T-cell (primary cell): ENCODE measurements at regions not wholly inside any gene's neighbourhood (a gene's known extent, or its start where the extent isn't known, plus 50 kb on each side); places are given as distances from the start of the nearest gene placed in this dataset.

ENCODE experiments used
- ATAC-seq, 4 experiments: fragments of 200-7000 bp in 3 of 4; fragments of 150-1000 bp in 1 of 4; cut with Tn5 transposase; replicated peaks in 1 of 4; 1 replicate in 3 of 4; 2 replicates in 1 of 4; pipeline ENCODE4 v1.10.0; 2021; ENCODE audit warnings: moderate library complexity in 3 of 4, mild to moderate bottlenecking in 2 of 4, moderate number of reproducible peaks in 1 of 4
- CTCF ChIA-PET, 2 donors: fragments of 300-600 bp; sonication (Branson Sonifier 250); formaldehyde crosslinking; loops; one replicate each; lab custom pipeline; 2022; ENCODE audit warnings: antibody characterized with exemption in 2 of 2; lab: Charles Lee
- POLR2A ChIA-PET, 2 donors: fragments of 300-600 bp; sonication (Branson Sonifier 250); formaldehyde crosslinking; loops; one replicate each; lab custom pipeline; 2022; ENCODE audit warnings: antibody characterized with exemption in 2 of 2; lab: Charles Lee
- DNase-seq, 35 experiments: peaks; one replicate each; pipeline versions ENCODE4 v3.0.0 to v3.0.0-alpha.2; 2013 to 2023
- H3K27ac ChIP-seq: one replicate; pipeline ENCODE4 v1.5.1; 2013; ENCODE audit warnings: low read length
- H3K27me3 ChIP-seq, 2 experiments: replicated peaks in 1 of 2; 1 replicate in 1 of 2; 2 replicates in 1 of 2; pipeline versions ENCODE4 v1.6.1 to v1.7.0; 2013; ENCODE audit warnings: low read length in 1 of 2, mixed read lengths in 1 of 2; ENCODE audit not compliant: control insufficient read depth in 2 of 2, insufficient read depth in 2 of 2; ENCODE audit errors: extremely low read depth in 1 of 2
- H3K36me3 ChIP-seq, 2 donors: 1 replicate in 1 of 2; 2 replicates in 1 of 2; pipeline versions ENCODE4 v1.6.1 to v1.7.0; 2013; ENCODE audit warnings: low read length in 1 of 2; ENCODE audit not compliant: control insufficient read depth in 2 of 2, insufficient read depth in 1 of 2; ENCODE audit errors: extremely low read depth in 1 of 2
- H3K4me1 ChIP-seq, 2 experiments: 1 replicate in 1 of 2; 2 replicates in 1 of 2; pipeline versions ENCODE4 v1.6.1 to v1.7.0; 2013; ENCODE audit warnings: low read length in 2 of 2, mixed read lengths in 1 of 2; ENCODE audit not compliant: insufficient read depth in 2 of 2, control insufficient read depth in 1 of 2; ENCODE audit errors: extremely low read depth in 1 of 2
- H3K4me3 ChIP-seq, 2 donors: 1 replicate in 1 of 2; 2 replicates in 1 of 2; pipeline versions ENCODE4 v1.5.1 to v1.7.0; 2013; ENCODE audit warnings: mild to moderate bottlenecking in 2 of 2, low read length in 1 of 2, moderate library complexity in 1 of 2; ENCODE audit not compliant: control insufficient read depth in 1 of 2; ENCODE audit errors: extremely low read depth in 1 of 2
- H3K9me3 ChIP-seq: 2 replicates; pipeline ENCODE4 v1.7.0; 2013
- H3K27ac Mint-ChIP-seq, 2 donors: one replicate each; pipeline ENCODE4 v1.8.0; 2020 to 2021; ENCODE audit warnings: mild to moderate bottlenecking in 2 of 2, mixed read lengths in 2 of 2
- H3K27me3 Mint-ChIP-seq, 2 donors: one replicate each; pipeline ENCODE4 v1.8.0; 2021 to 2022; ENCODE audit warnings: mixed read lengths in 2 of 2
- H3K36me3 Mint-ChIP-seq: one replicate; pipeline ENCODE4 v1.8.0; 2021; ENCODE audit warnings: mixed read lengths
- H3K4me1 Mint-ChIP-seq, 3 donors: one replicate each; pipeline ENCODE4 v1.8.0; 2020 to 2022; ENCODE audit warnings: mixed read lengths in 3 of 3, mild to moderate bottlenecking in 1 of 3
- H3K4me3 Mint-ChIP-seq, 3 donors: one replicate each; pipeline ENCODE4 v1.8.0; 2020 to 2022; ENCODE audit warnings: mild to moderate bottlenecking in 3 of 3, mixed read lengths in 3 of 3, moderate library complexity in 3 of 3
- H3K9me3 Mint-ChIP-seq, 3 donors: one replicate each; pipeline ENCODE4 v1.8.0; 2020 to 2022; ENCODE audit warnings: mixed read lengths in 3 of 3
- WGBS: methylation state at CpG from one replicate; pipeline ENCODE4 v1.1.5; 2013; ENCODE audit warnings: missing lambda C conversion rate; ENCODE audit not compliant: insufficient coverage; 5-methylcytosine and 5-hydroxymethylcytosine counted together

DNA sequence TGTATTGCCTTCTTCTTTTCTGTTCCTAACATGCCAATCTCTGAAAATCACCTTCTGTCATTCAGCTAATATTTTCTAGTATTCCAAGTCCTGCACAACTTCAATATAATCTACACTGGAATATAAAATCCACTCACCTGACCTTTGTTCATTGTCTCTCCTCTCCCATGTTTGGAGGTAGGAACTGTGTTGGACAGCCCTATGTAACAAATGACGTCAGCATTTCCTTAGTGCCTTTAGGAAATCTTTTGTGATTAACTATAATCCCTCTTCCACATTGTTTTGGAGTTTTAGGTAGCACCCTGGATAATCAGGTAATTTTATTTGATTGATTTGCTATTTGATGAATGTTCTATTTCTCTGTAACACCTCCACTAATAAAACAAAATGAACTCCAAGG is 814.8 kb upstream of the PRKX start:
- H3K27me3 Mint-ChIP-seq = no peaks in the 10 kb centered on the region
- no peak for ATAC-seq
- H3K27ac ChIP-seq = no peak overlapping the region
- no peak overlapping the region for H3K27ac Mint-ChIP-seq
- no peaks in the 10 kb centered on the region for H3K9me3 Mint-ChIP-seq
- no peak overlapping the region for H3K4me3 ChIP-seq
- no peaks in the 10 kb centered on the region for H3K9me3 ChIP-seq
- no peaks in the 10 kb centered on the region for H3K36me3 Mint-ChIP-seq
- WGBS = no CpG with 5 or more reads among the region's 1 CpG
- H3K36me3 ChIP-seq = no peaks in the 10 kb centered on the region
- ChIA-PET CTCF (no interaction called here), POLR2A (interaction anchor here in 1 of 2 donors (0.7 kb wide), 1 partner anchor 692 kb away, joined by 3 read pairs; no protein-coding TSS in a partner anchor)
- no peaks in the 10 kb centered on the region for H3K27me3 ChIP-seq
- no peaks in the 10 kb centered on the region for H3K4me1 Mint-ChIP-seq
- H3K4me1 ChIP-seq = no peaks in the 10 kb centered on the region
- DNase-seq = no peak
- H3K4me3 Mint-ChIP-seq = no peak overlapping the region

GRCh38 chrX:4485912-4486311 is 772.5 kb upstream of the PRKX start:
- no peak for DNase-seq
- ATAC-seq = no peak
- Mint-ChIP-seq H3K27me3 (no peaks in the 10 kb centered on the region), H3K4me3 (no peak overlapping the region), H3K9me3 (peaks cover 0 to 4% (median 4%) of the 10 kb centered on the region in 3 donors), H3K36me3 (no peaks in the 10 kb centered on the region), H3K27ac (no peak overlapping the region), H3K4me1 (no peaks in the 10 kb centered on the region)
- no peaks in the 10 kb centered on the region for H3K36me3 ChIP-seq
- ChIA-PET CTCF (no interaction called here), POLR2A (no interaction called here)
- no CpG with 5 or more reads among the region's 4 CpGs for WGBS
- no peaks in the 10 kb centered on the region for H3K27me3 ChIP-seq
- no peak overlapping the region for H3K4me3 ChIP-seq
- H3K4me1 ChIP-seq = no peaks in the 10 kb centered on the region
- no peak overlapping the region for H3K27ac ChIP-seq
- H3K9me3 ChIP-seq = no peaks in the 10 kb centered on the region

GRCh38 chrX:4484266-4484665 is 770.8 kb upstream of the PRKX start:
- no peaks in the 10 kb centered on the region for H3K36me3 Mint-ChIP-seq
- ChIA-PET CTCF (no interaction called here), POLR2A (no interaction called here)
- peaks cover 0 to 7% (median 4%) of the 10 kb centered on the region in 3 donors for H3K9me3 Mint-ChIP-seq
- DNase-seq (no peak), ATAC-seq (no peak)
- H3K4me3 ChIP-seq = no peak overlapping the region
- H3K27ac Mint-ChIP-seq = no peak overlapping the region
- H3K27me3 ChIP-seq = no peaks in the 10 kb centered on the region
- H3K9me3 ChIP-seq = no peaks in the 10 kb centered on the region
- H3K27ac ChIP-seq = no peak overlapping the region
- H3K4me3 Mint-ChIP-seq = no peak overlapping the region
- H3K36me3 ChIP-seq = no peaks in the 10 kb centered on the region
- no peaks in the 10 kb centered on the region for H3K27me3 Mint-ChIP-seq
- H3K4me1 Mint-ChIP-seq = no peaks in the 10 kb centered on the region
- no peaks in the 10 kb centered on the region for H3K4me1 ChIP-seq
- no CpG with 5 or more reads among the region's 5 CpGs for WGBS

- no CpG with 5 or more reads among the region's 4 CpGs for WGBS
- Histone ChIP-seq H3K27me3 (no peaks in the 10 kb centered on the region), H3K36me3 (no peaks in the 10 kb centered on the region), H3K4me3 (no peak overlapping the region), H3K4me1 (no peaks in the 10 kb centered on the region), H3K27ac (no peak overlapping the region), H3K9me3 (no peaks in the 10 kb centered on the region)
- CTCF ChIA-PET = no interaction called here
- Mint-ChIP-seq H3K36me3 (no peaks in the 10 kb centered on the region), H3K9me3 (peaks cover 5 to 16% (median 6%) of the 10 kb centered on the region in 3 donors), H3K4me1 (no peaks in the 10 kb centered on the region), H3K4me3 (no peak overlapping the region), H3K27me3 (no peaks in the 10 kb centered on the region), H3K27ac (no peak overlapping the region)
- POLR2A ChIA-PET = no interaction called here
- DNase-seq (no peak), ATAC-seq (no peak)
Observed at GRCh38 chrX:4451591-4451990, 738.1 kb upstream of the PRKX start.

DNA sequence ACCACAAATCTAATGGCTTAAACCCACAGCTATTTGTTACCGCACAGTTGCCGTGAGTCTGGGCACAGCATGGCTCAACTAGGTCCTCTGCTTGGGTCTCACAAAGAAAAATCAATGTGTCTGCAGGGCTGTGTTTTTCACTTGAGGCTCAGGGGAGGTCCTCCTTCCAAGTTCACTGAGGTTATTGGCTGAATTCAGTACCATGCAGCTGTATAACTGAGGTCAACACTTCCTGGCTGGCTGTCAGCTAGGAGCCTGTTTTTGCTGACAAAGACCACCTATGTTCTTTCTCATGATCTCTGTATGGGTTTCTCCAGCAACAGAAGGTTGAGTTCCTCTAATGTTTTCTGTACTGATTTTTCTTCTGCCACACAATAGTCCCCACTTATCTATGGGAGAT is 736.7 kb upstream of the PRKX start:
- Mint-ChIP-seq H3K9me3 (peaks cover 5 to 13% (median 6%) of the 10 kb centered on the region in 3 donors), H3K36me3 (no peaks in the 10 kb centered on the region), H3K4me1 (no peaks in the 10 kb centered on the region), H3K27ac (no peak overlapping the region), H3K4me3 (no peak overlapping the region), H3K27me3 (no peaks in the 10 kb centered on the region)
- ATAC-seq (no peak), DNase-seq (no peak)
- WGBS = 91% methylated on average over 2 of the region's 2 CpGs
- Histone ChIP-seq H3K9me3 (no peaks in the 10 kb centered on the region), H3K4me3 (no peak overlapping the region), H3K27me3 (no peaks in the 10 kb centered on the region), H3K4me1 (no peaks in the 10 kb centered on the region), H3K27ac (no peak overlapping the region), H3K36me3 (no peaks in the 10 kb centered on the region)
- ChIA-PET POLR2A (no interaction called here), CTCF (no interaction called here)

DNA sequence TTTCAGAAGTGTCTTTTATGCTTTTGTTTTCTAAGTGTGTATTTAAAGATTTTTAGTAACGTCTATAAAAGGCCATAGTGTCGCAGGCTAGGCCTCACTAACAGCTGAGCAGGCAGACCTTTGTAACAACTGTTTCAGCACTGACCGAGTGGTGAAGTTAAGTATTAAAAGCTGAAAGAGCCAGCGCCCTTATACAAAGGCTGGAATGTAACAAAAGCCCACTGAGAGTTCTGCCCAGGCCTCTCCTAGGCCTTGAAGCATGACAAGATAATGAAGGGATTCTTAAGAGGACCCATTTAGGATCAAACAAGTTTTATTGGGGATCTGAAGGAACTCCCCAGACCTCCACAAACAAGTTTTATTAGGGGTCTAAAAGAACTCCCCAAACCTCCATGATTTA is 722.5 kb upstream of the PRKX start:
- Histone ChIP-seq H3K4me3 (no peak overlapping the region), H3K36me3 (no peaks in the 10 kb centered on the region), H3K27me3 (no peaks in the 10 kb centered on the region), H3K4me1 (no peaks in the 10 kb centered on the region), H3K27ac (no peak overlapping the region), H3K9me3 (no peaks in the 10 kb centered on the region)
- H3K4me3 Mint-ChIP-seq = no peak overlapping the region
- H3K9me3 Mint-ChIP-seq = peaks cover 0 to 8% (median 6%) of the 10 kb centered on the region in 3 donors
- ChIA-PET CTCF (no interaction called here), POLR2A (no interaction called here)
- no peaks in the 10 kb centered on the region for H3K27me3 Mint-ChIP-seq
- WGBS = no CpG with 5 or more reads among the region's 4 CpGs
- no peak overlapping the region for H3K27ac Mint-ChIP-seq
- H3K36me3 Mint-ChIP-seq = no peaks in the 10 kb centered on the region
- DNase-seq (no peak), ATAC-seq (no peak)
- H3K4me1 Mint-ChIP-seq = no peaks in the 10 kb centered on the region

- H3K27ac ChIP-seq = no peak overlapping the region
- no peak for ATAC-seq
- ChIA-PET POLR2A (no interaction called here), CTCF (no interaction called here)
- H3K4me3 Mint-ChIP-seq = no peak overlapping the region
- no peaks in the 10 kb centered on the region for H3K27me3 ChIP-seq
- H3K4me1 Mint-ChIP-seq = no peaks in the 10 kb centered on the region
- H3K9me3 ChIP-seq = no peaks in the 10 kb centered on the region
- DNase-seq = no peak
- H3K27ac Mint-ChIP-seq = no peak overlapping the region
- no peaks in the 10 kb centered on the region for H3K36me3 Mint-ChIP-seq
- no peaks in the 10 kb centered on the region for H3K4me1 ChIP-seq
- no CpG with 5 or more reads among the region's 2 CpGs for WGBS
- H3K27me3 Mint-ChIP-seq = no peaks in the 10 kb centered on the region
- H3K4me3 ChIP-seq = no peak overlapping the region
- H3K9me3 Mint-ChIP-seq = peaks cover 0 to 18% (median 10%) of the 10 kb centered on the region in 3 donors
- H3K36me3 ChIP-seq = no peaks in the 10 kb centered on the region
Observed at GRCh38 chrX:4397471-4397870, 684.0 kb upstream of the PRKX start.
